HG02973 (cell line): ENCODE measurements at regions not wholly inside any gene's neighbourhood (a gene's known extent, or its start where the extent isn't known, plus 50 kb on each side); places are given as distances from the start of the nearest gene placed in this dataset.
"Not testable (repeated sequence)": the region's sequence is repeated elsewhere in the genome, so short reads cannot be mapped to it uniquely, and the experiment has no call there.

ENCODE experiments used
- ATAC-seq: cut with Tn5 transposase; IDR thresholded peaks from one replicate; pipeline ENCODE4 v1.9.1; 2021; ENCODE audit warnings: moderate library complexity; ENCODE audit not compliant: unreplicated experiment

DNA sequence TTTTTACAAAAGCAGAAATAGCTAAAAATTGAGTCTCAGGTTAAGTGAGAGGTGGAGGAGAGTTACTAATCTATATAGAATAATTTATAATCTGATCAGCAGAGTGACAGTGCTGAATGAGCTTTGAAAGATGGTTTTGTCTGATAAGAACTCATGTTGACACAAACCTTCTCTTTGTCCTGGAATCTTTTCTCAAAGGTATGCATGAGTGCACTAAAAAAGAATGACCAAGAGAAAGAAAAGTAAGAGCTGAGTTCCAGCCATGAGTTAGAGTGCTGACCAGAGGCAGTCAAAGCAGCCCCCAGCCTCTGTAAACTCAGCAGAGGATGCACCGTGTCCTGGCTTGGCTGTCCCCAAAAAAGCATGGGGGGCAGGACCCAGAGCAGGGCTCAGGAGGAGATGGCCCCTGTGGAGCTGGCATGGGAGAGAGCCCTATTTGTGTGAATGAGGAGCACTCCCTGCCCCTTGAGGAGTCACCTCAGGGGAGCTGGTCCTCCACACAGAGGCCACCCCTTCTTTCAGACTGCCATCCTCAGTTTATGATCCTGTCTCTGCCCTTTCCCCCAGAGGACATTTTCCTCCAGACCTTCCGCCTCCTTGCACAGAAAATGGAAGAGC, 129.8 kb downstream of the SEC23A start:
- ATAC-seq, result no peak

DNA sequence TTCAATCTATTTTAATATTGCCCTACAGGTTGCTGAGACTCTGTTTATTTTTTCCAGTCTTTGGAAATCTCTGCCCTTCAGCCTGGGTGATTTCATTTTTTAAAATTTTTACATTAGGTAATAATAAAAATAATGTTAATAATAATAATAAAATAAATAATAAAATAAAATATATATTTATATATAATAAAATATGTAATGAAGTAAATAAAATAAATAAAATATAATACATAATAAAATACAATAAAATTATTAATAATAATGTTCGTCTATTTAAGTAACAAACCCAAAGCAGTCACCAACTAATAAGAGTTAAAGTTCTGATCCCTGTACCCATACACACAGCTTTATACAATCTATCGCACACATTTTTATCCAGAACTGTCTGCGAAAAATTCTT, 130.5 kb downstream of the SEC23A start:
- no peak for ATAC-seq

DNA sequence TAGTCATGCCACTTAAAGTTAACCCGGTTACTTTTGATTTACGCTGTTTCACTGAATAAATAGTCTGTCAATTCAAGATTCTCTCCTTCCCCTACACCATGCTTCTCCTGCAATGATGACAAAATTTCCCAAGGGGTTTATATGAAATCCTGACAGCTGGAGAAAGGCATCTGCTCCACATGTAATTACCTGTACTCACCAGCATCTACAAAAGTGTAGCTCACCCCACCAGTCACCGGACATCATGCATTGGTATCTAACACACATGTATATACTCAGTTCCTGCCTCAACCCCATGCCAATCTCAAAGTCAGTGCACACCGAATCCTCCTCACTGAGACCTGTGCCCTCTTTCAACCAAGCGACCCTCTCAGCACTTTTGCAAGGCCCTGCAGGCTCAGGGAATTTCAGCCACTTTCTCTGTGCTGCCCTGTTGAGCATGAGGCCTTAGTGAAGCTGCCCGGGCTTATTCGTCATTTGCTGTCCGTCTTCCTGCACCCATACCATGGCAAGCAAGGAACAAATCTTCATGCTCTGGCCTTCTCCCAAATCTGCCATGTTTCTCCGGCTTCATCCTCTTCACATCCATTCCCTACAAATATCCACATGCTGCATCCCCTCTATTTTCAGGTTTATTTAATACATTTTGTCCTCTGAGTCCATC, 131.6 kb downstream of the SEC23A start:
- ATAC-seq, result no peak

DNA sequence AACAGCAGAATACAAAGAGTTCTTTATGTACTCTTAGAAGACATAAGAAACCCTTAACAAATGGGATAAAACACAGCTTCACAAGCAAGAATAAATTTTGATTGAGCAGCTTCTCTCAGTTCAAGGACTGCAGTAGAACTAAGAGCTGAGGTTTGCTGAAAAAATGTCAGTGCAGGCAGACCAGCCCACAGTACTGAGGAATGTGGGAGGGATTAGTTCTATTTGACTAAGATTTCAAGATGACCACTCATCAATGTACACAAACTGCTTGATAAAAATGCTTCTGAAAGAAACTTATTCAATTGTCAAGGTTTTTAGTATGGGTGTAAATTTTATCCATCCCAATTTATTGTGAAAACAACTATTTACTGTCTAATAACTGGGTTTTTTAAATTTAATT, 138.4 kb downstream of the SEC23A start:
- ATAC-seq, result no peak

DNA sequence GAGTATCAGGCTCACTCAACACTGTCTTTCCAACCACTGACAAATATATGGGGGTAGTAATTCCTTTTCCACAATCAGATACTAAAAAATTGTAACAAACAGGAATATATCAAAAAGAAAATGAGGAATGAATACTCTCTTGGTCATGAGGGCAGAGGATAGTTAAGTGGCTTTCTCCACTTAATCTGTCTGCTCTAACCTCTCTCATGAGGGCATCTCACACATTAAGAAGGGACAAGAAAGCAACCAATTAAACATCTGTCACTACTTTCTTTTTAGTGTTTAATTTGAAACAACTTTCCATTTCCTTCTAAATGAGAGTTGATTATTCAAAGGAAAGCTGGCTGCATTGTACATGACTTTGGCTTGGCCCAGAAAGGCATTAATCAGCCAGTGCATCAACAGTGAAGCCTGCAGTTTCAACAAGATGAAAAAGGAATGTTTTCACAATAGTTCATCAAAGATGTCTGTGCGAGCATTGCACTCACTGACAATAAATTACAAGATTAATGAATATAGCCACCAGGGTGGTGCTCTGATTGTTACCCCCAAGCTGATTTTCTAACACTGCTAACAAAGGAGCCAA, 142.0 kb downstream of the SEC23A start:
- ATAC-seq, result no peak

DNA sequence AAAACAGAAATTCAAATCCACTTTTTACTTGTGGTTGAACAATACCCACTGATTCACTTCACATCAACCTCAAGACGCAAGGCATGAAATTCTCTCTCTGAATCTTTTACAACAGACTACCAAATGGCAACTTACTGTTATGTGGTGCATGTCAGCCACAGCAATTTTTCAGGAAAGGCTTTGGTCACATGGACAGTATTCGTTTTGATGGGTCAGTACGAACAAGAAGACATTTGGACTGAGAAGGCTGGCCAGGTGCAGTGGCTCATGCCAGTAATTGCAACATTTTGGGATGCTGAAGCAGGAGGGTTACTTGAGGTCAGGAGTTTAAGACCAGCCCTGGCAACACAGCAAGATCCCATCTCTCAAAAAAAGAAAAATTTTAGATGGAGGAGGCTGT, 144.0 kb downstream of the SEC23A start:
- ATAC-seq, result no peak

DNA sequence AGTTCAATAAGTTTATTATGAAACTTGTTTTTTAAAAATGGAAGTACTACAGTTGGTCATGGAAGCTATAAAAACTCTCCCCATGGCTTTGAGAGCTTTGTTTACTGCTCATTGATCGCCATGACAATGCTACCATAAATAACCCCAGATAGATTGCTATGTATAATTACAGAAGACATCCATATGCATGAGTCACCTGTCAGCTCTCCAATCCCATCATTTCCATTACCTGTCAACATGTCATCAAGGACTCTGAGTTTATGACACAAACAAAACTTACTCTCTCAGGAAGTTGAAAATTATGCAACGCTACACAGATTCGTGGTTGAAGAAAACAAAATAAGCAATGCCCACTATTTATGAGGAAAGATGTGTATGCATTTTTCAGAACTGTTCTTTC, 144.4 kb downstream of the SEC23A start:
- no peak for ATAC-seq

DNA sequence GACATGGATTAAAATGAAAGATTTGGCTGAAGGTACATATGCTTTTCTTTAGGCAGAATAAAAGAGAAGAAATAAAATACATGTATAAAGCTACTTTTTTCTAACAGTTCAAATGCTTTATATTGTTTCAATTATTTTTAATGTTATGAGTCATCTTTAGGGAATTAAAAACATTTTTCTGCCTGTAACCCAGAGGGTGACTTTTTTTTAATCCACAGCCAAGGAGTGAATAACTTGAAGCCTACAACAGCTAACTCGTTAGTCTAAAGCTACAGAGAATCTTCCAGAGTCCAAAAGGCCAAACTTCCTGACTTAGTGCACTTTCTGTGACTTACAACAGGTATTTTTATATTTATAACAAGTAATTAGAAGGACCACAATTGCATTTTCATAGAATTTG, 151.6 kb downstream of the SEC23A start:
- no peak for ATAC-seq

DNA sequence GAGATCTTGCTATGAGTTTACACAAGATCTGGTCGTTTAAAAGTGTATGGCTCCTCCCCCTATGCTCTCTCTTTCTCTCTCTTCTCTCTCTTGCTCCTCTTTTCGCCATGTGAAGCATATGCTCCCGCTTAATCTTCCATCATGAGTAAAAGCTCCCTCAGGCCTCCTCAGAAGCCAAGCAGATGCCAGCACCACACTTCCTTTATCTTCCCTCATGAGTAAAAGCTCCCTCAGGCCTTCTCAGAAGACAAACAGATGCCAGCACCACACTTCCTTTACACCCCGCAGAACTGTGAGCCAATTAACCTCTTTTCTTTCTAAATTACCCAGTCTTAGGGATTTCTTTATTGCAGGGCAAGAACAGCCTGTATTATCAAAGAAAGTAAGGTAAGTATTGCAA, 152.4 kb downstream of the SEC23A start:
- ATAC-seq, result no peak

DNA sequence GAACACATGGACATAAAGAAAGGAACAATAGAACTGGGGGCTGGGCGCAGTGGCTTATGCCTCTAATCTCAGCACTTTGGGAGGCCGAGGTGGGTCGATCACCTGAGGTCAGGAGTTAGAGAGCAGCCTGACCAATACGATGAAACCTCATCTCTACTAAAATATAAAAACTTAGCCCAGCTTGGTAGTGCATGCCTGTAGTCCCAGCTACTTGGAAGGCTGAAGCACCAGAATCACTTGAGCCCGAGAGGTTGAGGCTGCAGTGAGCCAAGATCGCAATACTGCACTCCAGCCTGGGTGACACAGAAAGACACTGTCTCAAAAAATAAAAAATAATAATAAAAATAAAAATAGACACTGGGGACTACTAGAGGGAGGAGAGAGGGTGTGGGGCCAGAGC, 154.5 kb downstream of the SEC23A start:
- no peak for ATAC-seq

DNA sequence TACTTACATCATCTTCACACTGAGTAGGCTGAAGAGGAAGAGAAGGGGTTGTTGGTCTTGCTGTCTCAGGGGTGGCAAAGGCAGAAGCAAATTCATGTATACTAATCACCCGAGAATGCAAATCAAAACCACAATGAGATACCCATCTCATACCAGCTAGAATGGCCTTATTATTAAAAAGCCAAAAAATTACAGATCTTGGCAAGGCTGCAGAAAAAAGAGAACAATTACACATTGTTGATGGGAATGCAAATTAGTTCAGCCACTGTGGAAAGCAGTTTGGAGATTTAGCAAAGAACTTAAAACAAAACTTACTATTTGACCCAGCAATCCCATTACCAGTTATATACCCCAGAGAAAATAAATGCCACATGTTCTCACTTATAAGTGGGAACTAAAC, 154.9 kb downstream of the SEC23A start:
- ATAC-seq, result no peak

DNA sequence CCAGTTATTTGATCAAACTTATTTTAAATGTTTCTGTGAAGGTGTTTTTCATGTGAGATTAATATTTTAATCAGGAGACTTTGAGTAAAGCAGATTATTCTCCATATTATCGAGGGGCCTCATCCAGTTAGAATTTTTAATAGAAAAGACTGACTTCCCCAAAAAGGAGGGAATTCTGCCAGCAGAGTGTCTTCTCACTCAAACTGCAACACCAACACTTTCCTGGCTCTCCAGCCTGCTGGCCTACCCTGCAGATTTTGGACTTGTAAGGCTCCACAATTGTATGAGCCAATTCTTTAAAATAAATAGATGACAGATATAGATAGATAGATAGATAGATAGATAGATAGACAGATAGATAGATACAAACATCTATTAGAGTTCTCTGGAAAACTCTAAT, 155.7 kb downstream of the SEC23A start:
- no peak for ATAC-seq

DNA sequence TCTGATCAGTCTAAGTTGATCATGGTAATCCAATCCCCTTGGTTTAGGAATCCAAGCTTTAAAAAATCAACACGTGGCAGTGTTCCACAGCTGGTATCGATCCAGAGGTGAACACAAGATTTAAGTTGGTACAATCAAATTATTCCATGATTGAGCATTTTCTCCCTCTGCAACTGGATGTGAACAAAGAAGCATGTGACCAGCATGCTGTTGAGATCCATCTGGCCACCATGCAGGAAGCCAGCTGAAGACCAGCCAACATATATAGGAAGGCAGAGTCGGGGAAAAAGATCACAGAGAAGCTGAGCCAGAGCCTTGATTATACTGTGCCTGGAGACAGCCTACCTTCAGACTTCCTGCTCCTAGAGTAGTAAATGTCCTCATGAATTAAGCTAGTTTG, 158.3 kb downstream of the SEC23A start:
- ATAC-seq, result no peak

DNA sequence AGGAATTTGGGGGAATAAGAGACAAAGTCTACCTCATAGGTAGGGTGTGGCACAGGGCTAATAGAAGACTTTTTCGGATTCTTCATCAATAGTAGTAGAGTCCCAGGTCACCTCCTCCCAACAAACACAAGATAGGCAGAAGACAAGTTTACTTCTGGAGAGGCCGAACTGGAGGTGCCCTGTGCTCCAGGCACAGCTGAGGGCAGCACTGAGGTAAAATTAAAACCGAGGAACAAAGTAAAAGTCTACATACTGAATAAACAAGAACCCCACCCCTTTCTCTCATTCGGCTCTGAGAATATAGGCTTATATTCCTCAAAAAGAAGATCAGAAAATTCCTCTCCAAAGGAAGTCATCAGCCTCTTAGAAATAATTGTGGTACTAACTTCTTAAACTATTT, 161.5 kb downstream of the SEC23A start:
- ATAC-seq, result no peak

DNA sequence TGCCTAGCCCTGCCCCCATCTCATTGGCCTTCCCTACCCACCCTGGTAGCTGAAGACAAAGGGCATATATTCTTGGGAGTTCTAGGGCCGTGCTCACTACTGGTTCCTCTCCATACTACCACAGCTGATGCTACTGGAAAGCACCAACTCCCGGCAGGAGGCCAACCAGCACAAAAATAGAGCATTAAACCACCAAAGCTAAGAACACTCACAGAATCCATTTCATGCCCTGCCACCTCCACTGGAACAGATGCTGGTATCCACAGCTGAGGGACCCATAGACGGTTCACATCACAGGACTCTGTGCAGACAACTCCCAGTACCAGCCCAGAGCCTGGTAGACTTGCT, 170.4 kb downstream of the SEC23A start:
- not testable (repeated sequence) for ATAC-seq

DNA sequence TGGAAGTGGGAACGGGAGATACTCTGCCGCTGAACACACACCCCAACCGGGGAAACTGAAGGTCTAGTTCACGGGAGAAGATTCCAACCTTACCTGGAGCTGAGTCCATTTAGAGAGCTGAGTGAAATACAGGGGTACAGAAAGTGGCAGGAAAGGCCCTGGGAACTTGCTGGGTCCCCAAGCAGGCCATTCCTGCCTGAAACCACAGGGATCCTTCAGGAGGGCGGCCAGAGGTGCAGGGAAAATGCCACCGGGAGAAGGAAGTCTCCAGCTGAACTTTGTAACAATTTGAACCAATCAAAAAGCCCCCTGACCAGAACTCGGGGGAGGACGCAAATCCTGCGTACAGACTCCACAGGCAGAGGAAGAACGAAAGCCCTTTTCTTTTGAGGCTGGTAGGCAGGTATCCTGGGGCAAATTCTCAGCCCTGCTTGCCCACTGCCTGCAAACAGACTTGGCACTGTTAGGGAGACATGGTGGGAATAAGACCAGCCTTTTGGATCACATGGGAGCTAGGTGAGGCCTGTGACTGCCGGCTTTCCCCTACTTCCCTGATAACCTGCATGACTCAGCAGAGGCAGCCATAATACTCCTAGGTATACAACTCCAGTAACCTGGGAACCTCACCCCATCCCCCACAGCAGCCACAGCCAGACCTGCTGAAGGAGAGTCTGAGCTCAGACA, 170.9 kb downstream of the SEC23A start:
- ATAC-seq, result no peak

DNA sequence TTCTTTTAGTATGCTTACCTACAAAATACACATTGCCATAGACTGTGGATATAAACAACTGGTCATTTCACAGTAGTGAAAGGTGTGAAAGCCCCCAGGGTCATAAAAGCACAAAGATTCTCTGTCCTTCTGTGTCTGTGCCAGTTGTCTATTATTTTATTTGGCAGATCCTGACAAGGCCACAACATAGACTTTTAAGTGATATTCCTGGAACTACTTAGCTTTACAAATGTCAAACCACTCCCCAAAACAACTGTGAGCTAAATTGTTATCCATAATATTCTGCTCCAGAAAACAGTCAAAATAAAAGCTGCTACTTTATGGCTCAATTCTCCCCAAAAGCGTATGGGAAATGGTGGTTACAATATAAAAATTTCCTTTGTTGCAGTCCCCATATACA, 172.1 kb downstream of the SEC23A start:
- ATAC-seq, result no peak

DNA sequence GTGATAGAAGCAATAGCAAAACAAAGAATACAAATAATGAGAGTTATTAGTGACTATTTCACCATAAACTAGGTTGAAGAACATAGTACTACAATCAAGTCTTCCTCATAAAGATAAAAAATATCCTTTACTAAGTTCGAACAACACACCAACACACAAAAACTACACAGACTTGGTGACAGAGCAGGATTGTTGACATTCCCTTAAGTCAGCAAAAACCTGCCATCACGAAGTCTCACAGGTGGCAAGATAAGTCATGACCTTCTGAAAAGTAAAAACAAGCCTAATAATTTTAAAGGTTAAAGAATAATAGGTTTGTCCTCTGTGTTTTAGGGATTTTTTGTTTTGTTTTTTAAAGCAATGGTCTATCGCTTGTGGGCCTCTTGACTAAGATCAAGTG, 173.0 kb downstream of the SEC23A start:
- no peak for ATAC-seq

DNA sequence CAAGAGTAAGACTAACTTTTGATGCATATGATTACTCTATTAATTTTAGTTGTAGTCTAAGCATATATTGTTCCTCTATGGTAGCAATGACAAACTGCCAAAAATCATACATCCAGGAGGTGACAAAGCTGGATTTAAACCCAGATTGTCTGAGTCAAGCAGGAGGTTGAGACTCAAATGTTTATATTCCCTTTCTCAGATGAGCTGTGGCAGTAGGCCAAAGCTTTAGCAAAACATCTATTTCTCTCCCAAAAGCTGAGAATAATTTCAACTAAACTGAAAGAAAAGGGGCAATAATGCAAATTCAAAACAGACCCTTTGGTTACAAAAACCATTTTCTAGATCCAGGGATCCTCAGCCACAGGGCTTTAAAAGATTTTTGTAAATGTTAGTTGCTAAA, 173.6 kb downstream of the SEC23A start:
- no peak for ATAC-seq

DNA sequence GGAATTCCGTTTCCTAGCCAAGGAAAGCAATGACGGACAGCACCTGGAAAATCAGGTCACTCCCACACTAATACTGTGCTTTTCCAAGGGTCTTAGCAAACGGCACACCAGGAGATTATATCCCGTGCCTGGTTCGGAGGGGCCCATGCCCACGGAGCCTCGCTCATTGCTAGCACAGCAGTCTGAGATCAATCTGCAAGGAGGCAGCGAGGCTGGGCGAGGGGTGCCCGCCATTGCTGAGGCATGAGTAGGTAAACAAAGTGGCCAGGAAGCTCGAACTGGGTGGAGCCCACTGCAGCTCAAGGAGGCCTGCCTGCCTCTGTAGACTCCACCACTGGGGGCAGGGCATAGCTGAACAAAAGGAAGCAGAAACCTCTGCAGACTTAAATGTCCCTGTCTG, 181.1 kb downstream of the SEC23A start:
- ATAC-seq, result not testable (repeated sequence)

DNA sequence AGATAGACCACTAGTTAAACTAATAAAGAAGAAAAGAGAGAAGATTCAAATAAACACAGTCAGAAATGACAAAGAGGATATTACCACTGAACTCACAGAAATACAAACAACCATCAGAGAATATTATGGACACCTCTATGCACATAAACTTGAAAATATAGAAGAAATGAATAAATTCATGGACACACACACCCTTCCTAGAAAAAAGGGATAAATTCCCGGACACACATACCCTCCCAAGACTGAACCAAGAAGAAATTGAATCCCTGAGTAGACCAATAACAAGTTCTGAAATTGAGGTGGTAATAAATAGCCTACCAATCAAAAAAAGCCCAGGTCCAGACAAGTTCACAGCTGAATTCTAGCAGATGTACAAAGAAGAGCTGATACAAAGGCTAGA, 187.9 kb downstream of the SEC23A start:
- ATAC-seq, result no peak

DNA sequence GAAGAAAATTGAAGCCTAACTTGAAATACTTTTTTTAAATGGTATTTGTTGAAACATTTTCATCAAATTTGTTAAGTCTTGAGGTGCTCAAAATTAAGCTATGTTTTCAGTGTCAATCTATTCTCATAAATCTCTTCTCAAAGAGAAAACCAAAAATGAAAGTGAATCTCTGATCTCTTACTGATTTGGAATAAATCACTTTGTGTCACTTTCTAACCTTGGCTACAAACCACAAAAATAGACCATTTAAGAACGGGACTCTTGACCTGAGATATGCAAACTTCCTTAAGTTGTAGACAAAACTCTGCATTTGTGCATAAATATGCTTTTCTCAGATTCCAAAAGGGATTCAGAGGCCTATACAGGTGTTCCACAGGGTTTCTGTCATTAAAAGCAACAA, 192.9 kb downstream of the SEC23A start:
- ATAC-seq, result peak; percentile 70
